HPDE6-E6E7 (cell line): ENCODE measurements at regions not wholly inside any gene's neighbourhood (a gene's known extent, or its start where the extent isn't known, plus 50 kb on each side); places are given as distances from the start of the nearest gene placed in this dataset.
A peak's percentile ranks its signal among the peaks of the same experiment; 100 is the strongest.
"Not testable (repeated sequence)": the region's sequence is repeated elsewhere in the genome, so short reads cannot be mapped to it uniquely, and the experiment has no call there.

Experiments
- DNase-seq: peaks from one replicate; pipeline ENCODE4 v3.0.0; 2011; ENCODE audit warnings: missing footprints; ENCODE audit errors: extremely low spot score

- no peak for DNase-seq
These were observed 894.2 kb upstream of the PTPRD start for GRCh38 chr9:11506980-11507379.

- DNase-seq = no peak
These were observed 924.8 kb upstream of the PTPRD start for GRCh38 chr9:11537566-11537965.

- no peak for DNase-seq
These were observed 930.0 kb upstream of the PTPRD start for GRCh38 chr9:11542781-11543180.

- DNase-seq = no peak
These were observed 933.4 kb upstream of the PTPRD start for GRCh38 chr9:11546231-11546630.

- no peak for DNase-seq
These were observed 936.6 kb upstream of the PTPRD start for GRCh38 chr9:11549311-11549794.

GRCh38 chr9:11551106-11551505, 938.3 kb upstream of the PTPRD start:
- DNase-seq = peak; percentile 19

- no peak for DNase-seq
These were observed 945.2 kb upstream of the PTPRD start for GRCh38 chr9:11558043-11558442.

GRCh38 chr9:11559001-11559776, 946.4 kb upstream of the PTPRD start:
- DNase-seq = no peak

- DNase-seq = no peak
These were observed 964.7 kb upstream of the PTPRD start for GRCh38 chr9:11577522-11577921.

- no peak for DNase-seq
These were observed 983.0 kb upstream of the PTPRD start for GRCh38 chr9:11595756-11596155.

- no peak for DNase-seq
These were observed 1005.5 kb upstream of the PTPRD start for GRCh38 chr9:11618241-11618805.

GRCh38 chr9:11632691-11633090, 1019.9 kb upstream of the PTPRD start:
- no peak for DNase-seq

- DNase-seq = no peak
These were observed 1034.0 kb upstream of the PTPRD start for GRCh38 chr9:11646831-11647230.

- no peak for DNase-seq
These were observed 1039.3 kb upstream of the TYRP1 start for GRCh38 chr9:11653867-11654266.

GRCh38 chr9:11663913-11664312, 1029.3 kb upstream of the TYRP1 start:
- no peak for DNase-seq

GRCh38 chr9:11676821-11677220, 1016.4 kb upstream of the TYRP1 start:
- DNase-seq = no peak

GRCh38 chr9:11686733-11687132, 1006.5 kb upstream of the TYRP1 start:
- no peak for DNase-seq

- no peak for DNase-seq
These were observed 996.1 kb upstream of the TYRP1 start for GRCh38 chr9:11697126-11697525.

- DNase-seq = no peak
These were observed 991.5 kb upstream of the TYRP1 start for GRCh38 chr9:11701706-11702105.

GRCh38 chr9:11702548-11702947, 990.6 kb upstream of the TYRP1 start:
- DNase-seq = no peak

GRCh38 chr9:11704198-11704597, 989.0 kb upstream of the TYRP1 start:
- not testable (repeated sequence) for DNase-seq

- no peak for DNase-seq
These were observed 984.3 kb upstream of the TYRP1 start for GRCh38 chr9:11708899-11709298.

- no peak for DNase-seq
These were observed 983.6 kb upstream of the TYRP1 start for GRCh38 chr9:11709567-11709966.
